ENCODE measurements at regions not wholly inside any gene's neighbourhood (a gene's known extent, or its start where the extent isn't known, plus 50 kb on each side); places are given as distances from the start of the nearest gene placed in this dataset.
"Not testable (repeated sequence)": the region's sequence is repeated elsewhere in the genome, so short reads cannot be mapped to it uniquely, and the experiment has no call there.

DNA sequence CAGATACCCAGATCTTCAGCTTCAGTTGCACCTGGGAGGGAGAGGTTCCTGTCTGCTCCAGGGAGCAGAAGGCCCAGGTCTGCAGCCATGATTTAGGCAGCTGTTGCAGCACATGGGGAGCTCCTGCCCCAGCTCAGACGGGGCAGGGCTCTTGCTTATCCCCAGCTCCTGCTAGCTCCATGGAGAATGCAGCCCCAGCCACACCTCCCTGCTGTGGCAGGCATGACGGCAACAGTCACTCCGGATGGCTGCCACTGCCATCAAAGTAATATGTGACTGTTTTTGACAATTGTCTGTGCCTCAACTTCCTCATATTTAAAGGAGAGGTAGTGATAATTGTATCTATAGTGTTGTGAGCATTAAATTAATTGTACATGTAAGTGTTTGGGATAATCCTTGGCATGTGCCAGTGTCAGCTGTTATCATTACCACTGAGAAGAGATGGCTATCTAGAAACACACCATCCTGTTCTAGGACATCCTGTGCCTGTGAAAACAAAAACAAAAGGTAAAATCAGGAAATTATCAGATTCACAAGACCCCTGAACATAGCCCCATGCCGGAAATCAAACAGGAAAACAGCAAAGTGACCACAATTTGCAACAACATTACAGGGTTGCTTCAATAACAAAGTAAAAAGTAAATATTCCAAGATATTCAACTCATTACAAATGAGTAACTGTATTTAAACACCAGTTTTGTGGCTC lies 1048.8 kb upstream of the ACO1 start:
- DNase-seq (ENCODE audit: low spot score) = no peak

DNA sequence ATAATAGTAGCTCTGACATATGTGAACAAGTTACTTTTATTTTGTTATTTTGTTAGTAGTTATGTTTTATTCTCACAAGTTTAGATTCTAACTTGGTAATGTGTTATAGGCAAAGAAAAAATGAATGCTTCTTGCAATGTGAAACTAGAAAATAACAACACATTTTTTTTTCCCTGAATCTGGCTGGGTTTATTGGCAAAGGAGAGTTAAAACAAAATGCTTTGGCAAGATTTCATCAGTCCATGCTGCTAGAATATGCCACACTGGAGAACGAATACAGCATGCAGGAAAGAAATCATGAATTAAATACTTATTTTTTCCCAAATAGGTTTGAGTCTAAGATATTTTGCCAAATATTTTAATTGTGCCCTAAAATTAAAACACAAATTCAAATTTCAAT lies 1048.1 kb upstream of the ACO1 start:
- no peak for DNase-seq (ENCODE audit: low spot score)

DNA sequence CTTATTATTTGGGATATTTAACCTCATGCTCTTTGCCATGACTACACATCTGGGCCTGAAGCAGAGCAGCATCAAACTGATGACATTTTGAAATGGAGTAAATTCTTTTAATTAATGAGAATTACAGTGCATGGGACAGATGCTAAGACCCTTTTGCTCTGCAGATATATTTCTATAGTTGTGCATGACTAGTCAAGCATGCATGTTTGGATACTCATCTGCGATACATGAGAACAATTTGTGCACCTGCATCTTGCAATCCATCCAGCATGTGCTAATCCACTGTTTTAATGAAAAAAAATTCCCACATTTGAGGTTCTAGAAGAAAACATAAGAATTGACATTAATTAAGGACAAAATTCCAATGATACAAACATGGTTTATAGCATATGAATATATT lies 1047.6 kb upstream of the ACO1 start:
- no peak for DNase-seq (ENCODE audit: low spot score)

DNA sequence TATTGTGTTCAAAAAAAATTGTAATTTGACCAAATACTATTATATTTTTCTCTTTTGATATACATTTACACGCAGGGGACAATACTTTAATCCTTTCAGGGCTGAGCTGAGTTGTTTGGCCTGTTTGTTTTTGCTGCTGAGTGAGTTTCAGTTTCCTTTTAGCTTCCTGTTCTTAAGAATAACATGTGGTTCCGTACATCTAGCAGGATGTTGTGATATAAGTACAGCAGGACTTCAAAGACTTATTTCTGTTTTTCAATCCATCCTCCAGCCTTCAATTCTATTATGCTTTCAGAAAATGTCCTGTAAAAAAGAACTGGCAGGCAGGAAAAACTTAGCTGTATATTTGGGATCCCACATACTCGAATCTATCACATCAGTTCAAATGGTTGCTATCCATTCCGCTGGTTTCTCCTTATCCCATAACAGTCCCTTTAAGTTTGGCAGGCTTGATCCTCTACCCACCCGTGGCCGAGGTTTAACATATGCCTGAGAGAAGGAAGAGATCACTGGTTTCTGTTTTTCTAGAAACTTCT lies 1037.3 kb upstream of the ACO1 start:
- DNase-seq (ENCODE audit: low spot score) = no peak

DNA sequence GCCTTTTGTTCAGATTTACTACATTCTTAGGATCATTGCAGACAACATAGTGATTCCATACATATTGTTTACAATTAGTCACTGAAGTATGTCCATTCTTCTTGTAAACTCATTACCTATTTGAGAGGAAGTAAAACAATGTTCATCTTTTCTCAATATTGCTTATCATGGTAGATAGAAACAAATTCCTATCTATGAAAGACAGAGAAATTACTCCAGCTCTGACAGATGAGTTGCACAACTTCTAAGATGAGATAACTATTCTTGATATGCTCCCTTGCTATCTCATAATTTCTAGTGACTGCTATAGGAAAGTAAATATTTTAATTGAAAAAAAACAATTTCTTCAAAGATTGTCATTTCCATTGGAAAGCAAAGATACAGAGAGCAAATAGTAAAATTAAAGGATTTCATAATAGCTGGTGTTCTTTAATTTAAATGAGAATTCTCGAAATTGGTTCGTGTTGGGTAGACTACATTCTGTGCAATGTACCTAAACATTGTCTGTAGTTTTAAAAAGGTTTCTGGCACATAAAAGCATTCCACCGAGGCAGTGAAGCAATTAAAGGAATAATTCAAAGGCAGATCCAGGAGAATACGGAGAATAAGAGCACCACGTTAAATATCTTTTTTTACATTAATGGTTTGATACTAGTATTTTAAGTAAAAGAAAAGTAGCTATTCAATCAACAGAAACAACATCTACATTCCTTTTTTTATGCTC lies 1029.1 kb upstream of the ACO1 start:
- no peak for DNase-seq (ENCODE audit: low spot score)

DNA sequence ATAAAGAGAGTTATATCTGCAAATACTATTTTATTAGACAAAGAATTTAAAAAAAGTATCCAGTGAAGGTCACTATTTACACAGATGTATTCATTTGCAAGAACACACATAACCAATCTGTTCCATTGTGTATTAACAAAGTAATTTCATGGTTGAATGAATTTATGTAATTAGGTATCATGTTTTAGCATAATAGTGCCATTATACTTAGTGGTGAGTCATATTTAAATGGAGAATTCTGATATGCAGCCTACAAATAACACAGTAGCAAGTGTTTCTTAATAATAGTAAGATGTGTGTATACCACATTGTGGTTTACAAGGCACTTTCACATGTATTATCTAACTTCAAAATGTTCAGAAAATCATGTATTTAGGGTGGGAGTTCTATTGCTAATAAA lies 1028.5 kb upstream of the ACO1 start:
- no peak for DNase-seq (ENCODE audit: low spot score)

DNA sequence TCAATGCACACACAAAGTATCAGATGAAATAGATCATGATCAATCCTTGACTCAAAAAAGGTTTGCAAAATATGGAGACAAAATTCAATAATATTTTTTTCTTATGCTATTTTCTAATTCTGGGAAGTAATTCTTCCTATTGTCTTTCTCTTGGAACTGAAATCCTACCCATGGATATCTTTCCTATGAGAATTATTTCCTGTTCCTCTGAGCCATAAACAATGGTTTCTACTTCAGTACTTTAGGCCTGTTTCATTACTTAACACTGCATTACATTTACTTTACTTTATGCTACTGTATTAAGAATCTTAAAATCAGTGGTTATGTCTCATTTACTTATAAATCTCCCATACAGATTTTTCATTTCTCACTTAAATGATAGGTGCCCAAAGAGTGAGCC lies 1025.4 kb upstream of the ACO1 start:
- DNase-seq (ENCODE audit: low spot score) = no peak

DNA sequence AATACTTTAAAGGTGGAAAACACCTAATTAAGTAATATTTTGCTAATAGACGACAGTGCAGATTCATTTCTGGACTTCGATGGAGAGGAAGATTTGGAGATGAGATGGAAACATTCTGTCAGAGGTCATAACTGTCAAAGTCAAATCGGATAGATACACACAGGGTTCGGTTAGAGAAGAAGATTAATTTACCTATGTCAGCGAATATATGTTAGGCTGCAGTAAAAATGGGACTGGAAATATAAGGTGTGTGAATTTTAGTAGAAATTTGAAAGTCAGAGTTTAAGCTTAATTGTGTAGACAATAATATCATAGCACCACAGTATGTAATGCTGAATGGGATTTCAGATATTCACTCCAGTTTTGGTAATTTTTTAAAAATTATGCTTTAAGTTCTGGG lies 1020.3 kb upstream of the ACO1 start:
- DNase-seq (ENCODE audit: low spot score) = no peak

DNA sequence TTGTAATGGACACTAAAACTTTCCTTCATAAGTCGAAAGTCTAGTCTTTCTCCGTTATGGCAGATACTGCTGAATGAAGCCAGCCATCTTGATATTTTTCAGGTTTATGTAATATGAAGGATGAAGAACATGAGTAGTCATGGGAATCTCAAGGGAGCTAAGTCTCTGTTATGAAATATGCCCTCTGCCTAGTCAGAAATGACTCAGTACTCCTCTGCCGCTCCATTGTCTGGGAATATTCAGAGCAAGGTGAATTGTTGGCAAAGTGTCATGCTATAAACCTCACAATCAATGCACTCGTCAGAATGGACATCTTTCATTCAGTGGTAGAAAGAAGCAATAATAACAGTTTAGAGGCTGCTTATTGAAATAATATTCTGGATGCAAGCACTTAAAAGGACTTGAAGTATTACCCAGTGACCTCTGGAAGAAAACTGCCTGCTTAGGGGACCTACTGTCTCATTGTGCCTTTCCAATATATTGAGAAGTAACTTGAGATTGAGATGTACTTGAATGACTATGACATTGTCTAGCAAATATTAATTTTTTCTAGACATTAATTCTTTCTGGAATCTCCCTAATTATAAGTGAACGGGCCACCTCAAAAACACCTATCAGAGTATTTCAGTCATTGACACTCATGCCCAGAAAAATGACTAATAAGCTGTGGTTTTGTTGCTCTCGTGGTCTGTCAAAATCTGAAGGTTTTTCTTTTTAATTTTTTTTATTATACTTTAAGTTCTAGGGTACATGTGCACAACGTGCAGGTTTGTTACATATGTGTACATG lies 1011.5 kb upstream of the ACO1 start:
- DNase-seq (ENCODE audit: low spot score) = no peak

DNA sequence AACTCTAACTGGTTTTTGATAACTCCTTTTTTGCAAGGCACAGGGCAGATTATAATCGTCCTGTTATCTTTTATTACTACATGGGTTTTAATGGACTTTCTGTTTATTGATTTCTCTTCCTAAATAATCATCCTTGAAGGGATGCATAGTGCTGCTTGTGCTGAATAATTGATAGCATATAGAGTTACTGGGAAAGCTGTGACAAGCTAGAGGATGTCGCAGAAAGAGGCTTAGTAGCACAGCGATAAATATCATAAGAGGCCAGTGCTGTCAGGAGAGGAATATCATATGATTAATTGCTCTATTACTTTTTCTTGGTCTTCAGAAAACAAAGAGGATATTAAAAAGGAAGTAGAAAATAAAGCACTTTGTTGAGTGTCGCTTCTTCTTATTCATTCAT lies 1007.1 kb upstream of the ACO1 start:
- no peak for DNase-seq (ENCODE audit: low spot score)

DNA sequence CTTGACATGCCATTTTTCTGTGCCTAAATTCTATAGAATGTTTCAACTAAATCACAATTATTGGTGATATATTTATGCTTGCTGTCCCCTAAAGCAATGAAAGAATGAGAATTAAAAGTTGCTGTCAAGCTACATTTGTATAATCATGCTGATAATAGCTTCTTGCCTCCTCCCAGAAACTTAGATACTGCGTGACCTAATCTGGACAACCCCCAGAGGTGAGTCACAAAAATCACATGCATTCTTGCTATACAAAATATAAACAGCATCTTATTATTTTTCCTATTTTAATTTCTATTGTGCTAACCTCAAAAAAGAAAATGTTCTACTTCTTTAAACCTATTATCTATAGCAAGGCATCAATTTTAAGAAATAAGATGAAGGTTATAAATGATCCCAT lies 995.8 kb upstream of the ACO1 start:
- no peak for DNase-seq (ENCODE audit: low spot score)

DNA sequence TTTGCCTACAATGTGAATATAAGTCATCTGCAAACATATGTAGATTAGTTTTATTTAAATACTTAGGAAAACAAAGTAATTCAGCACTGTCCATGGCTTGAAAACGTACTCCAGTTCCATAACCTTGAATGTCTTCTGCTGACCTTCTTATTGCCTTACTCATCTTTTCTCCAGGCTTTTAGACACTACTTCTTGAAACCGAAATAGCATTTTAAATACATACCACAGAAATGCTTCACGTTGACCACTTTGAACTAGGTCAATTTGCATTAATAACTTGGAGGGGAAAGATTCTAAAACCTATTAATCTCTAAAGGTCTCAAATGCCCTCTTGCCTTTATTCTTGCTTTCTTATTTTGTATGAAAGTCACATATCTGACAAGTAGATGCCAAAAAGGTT lies 995.4 kb upstream of the ACO1 start:
- no peak for DNase-seq (ENCODE audit: low spot score)

DNA sequence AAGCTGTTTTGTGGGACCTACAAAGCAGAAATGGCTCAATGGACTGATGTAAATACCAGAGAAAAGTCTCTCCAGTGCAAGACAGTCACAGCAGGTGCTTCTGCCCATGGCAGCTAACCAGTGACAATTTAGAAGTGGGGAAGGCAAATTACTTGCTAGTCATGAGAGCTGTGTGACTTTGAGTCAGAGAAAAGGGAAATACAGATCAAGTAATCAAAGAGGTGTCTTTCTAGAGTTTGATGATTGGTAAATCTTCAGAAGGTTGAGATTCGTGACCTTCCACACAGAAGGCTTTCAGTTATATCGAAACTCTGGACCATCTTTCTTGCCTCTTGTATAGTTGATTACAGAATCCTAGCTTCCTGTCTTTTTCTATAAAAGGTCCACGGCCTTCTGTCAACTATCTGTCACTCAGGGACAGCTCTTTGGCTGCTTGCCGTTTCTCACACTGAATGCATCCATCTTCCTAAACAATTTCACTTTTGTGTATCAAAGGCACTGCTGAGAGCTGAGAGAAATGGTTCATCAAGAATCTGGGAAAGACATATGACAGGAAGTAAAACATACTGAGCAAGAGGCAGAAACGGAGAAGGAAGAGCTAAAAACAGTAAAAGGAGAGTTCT lies 993.9 kb upstream of the ACO1 start:
- DNase-seq (ENCODE audit: low spot score) = no peak

DNA sequence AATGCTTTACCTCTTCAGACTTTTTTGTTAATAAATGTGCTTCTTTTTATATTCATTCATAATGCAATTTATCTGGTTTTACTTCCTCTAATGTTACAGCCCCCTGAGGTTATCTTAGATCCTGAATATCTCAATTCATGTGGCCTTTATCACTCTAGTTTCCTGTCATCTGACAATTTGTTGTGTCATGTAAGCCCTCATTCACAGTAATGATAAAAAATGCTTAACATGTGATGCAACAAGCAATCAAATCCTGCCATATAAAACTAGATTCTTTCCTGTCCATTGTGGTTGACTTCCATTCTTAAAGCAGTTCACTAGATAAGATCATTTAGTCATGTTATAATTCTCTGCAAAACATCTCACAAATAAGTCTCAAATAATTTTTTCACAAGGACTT lies 991.2 kb upstream of the ACO1 start:
- no peak for DNase-seq (ENCODE audit: low spot score)

DNA sequence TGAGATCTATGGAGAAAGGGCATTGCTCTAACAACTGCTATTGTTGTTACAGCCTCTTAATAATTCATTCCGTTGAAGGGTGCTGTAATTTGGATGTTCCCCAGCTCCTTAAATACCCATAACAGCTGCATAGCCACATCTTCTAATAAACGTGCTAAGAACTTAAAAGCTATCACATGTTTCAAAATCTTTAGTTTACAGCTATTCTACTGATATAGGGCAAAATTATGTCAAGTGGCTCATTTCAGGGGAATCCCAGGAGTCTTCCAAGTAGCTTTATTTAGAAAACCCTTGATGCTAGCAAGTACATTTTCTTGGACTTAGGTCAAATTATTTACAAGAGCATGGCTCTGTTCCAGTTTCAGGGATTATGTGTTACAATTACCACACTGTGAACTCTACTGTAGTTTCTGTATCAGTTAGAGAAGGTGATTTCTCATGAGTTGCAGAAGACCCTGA lies 990.4 kb upstream of the ACO1 start:
- DNase-seq (ENCODE audit: low spot score) = no peak

DNA sequence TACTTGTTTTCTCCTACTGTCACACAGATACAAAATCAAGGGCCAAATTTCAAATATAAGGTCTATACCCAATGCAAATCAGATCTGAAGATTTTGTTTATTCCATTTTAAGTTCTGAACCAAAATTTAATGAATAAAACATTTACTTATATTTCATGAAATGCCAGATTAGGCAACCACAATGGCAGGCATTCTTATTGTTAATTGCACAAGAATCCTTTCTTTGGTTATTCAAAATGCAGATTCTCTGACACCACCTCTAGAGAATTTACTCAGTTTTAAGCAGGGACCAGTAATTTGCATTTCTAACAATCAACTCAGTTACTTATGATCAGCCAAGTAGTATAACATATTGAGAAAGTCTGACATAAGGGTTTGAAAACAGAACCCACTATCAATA lies 972.4 kb upstream of the ACO1 start:
- no peak for DNase-seq (ENCODE audit: low spot score)

DNA sequence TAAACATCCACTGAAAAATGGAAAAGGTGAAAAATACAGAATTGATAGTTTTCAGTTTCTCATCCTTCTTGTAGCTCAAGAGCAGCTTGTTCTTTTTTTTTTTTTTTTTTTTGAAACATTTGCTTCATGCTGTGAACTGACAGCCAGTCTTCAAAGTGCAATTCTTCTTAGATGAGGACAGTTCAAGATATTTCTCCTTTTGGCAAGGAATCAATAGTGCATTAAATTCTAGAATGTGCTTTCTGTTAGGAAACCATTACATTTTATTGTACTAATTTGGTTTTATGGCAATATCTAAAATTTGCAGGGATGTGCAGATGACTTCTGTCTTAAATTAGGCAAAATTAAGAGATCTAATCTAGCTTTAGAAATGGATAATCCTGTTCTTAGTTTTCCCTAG lies 969.3 kb upstream of the ACO1 start:
- DNase-seq (ENCODE audit: low spot score) = no peak

DNA sequence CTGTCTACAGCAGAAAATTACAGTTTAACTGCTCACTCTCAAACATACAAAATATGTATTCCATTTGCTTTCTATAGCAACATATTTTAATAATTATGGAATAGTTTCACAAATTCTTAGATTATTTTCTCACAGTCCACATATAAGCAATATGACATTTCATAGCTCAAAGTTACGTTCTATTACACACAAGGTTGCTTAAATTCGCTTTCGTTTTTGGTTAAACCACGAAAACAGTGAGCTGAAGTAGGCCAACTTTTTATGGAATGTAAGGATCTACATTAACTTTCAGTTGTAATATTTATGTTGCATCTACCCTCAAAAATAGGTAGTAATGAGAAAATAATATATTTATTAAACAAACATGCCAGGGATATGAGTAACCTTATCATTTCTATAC lies 966.0 kb upstream of the ACO1 start:
- DNase-seq (ENCODE audit: low spot score) = no peak

DNA sequence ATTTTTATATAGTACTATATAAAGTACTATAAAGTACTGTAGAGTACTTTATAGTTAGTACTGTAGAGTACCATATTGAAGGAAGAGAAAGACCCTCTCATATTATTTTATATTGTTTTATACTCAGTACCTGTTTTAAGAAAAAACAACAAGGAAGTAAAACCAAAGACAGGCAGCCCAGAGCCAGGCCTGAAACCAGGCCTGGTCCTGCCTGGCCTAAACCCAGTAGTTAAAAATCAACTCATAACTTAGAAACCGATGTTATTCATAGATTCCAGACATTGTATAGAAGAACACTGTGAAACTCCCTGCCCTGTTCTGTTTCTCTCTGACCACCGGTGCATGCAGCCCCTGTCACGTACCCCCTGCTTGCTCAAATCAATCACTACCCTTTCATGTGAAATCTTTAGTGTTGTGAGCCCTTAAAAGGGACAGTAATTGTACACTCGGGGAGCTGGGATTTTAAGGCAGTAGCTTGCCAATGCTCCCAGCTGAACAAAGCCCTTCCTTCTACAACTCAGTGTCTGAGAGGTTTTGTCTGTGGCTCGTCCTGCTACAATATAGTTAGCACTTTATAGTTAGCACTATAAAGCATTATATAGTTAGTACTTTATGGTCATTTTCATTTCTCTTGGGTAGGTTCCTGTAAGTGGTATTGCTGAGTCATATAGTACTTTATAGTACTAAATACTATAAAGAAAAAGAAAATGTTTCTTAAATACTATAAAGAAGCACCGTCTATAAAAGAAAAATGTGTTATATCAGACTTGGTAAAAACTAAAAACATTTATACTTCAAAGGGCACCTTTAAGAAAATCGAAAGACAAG lies 940.6 kb upstream of the ACO1 start:
- not testable (repeated sequence) for DNase-seq (ENCODE audit: low spot score)

DNA sequence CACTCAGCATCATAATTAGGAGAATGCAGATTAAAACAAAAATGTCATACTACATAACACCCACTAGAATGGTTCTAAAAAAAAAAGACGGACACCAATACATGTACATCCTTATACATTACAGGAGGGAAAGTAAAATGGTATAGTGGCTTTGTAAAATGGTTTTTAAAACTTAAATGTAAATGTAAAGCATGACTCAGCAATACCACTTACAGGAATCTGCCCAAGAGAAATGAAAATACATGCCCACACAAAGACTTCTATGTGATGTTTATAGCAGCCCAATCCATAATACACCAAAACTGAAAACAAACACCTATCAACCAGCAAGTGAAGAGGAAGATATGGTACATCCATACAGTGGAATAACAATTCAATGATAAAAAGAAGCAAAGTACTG lies 939.1 kb upstream of the ACO1 start:
- no peak for DNase-seq (ENCODE audit: low spot score)

DNA sequence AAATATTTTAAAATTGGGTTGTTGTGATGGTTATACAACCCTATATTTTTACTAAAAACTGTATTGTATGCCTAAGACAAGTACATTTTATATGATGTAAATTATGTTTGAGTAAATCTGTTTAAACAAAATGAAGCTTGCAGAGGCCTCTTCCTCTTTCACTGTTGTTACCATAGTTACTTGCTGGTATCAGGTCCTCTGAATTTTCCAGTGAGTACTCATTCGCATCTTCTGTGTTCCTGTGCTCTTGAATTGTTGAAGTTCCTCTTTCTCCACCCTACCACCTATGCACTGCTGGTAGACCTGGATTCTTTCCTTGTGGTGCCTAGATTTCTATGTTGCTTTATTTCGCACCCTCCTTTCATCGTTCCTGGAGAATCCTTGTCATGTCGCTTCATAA lies 938.5 kb upstream of the ACO1 start:
- DNase-seq (ENCODE audit: low spot score) = no peak

DNA sequence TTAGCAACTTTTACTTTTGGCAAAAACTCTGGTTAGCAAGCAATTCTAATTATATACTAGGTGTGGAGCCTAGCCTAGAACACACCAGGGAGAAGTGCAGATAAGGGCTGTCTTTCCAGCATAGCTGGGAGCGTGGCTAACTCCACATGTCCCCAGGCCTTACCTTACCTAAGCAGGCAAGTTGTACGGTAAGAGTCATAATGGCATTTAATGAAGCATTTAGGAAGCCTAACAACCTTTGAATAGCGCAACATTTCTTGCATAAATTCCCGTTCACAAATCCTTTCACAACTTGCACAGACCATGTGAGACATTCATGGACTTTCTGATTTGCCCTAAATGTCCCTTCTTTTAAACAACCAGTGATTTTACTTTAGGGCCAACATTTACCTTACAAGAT lies 917.4 kb upstream of the ACO1 start:
- DNase-seq (ENCODE audit: low spot score) = no peak
